BJ (cell line): ENCODE measurements at regions not wholly inside any gene's neighbourhood (a gene's known extent, or its start where the extent isn't known, plus 50 kb on each side); places are given as distances from the start of the nearest gene placed in this dataset.
"Not testable (repeated sequence)": the region's sequence is repeated elsewhere in the genome, so short reads cannot be mapped to it uniquely, and the experiment has no call there.

Source experiments
- CTCF ChIA-PET: fragments of 350-600 bp; formaldehyde crosslinking; extraction: SDS; loops from one replicate; lab custom pipeline; 2021; ENCODE audit warnings: antibody characterized with exemption, inconsistent platforms; lab: Yijun Ruan, JAX
- POLR2A ChIA-PET: fragments of 300-600 bp; sonication (Branson Sonifier 250); formaldehyde crosslinking; extraction: SDS; loops from one replicate; lab custom pipeline; 2021; ENCODE audit warnings: antibody characterized with exemption; lab: Charles Lee
- DNase-seq: peaks from one replicate; pipeline ENCODE4 v3.0.0-alpha.2; 2011; ENCODE audit warnings: low read depth
- H3K27me3 ChIP-seq: 2 replicates; pipeline ENCODE4 v1.6.0; 2011; ENCODE audit warnings: low read length; ENCODE audit not compliant: control insufficient read depth, insufficient read depth
- H3K36me3 ChIP-seq: 2 replicates; pipeline ENCODE4 v1.5.1; 2011; ENCODE audit warnings: low read length; ENCODE audit not compliant: control insufficient read depth, insufficient read depth
- H3K4me3 ChIP-seq: 2 replicates; pipeline ENCODE4 v1.5.1; 2011; ENCODE audit warnings: low read depth, mild to moderate bottlenecking, control low read depth, low read length

DNA sequence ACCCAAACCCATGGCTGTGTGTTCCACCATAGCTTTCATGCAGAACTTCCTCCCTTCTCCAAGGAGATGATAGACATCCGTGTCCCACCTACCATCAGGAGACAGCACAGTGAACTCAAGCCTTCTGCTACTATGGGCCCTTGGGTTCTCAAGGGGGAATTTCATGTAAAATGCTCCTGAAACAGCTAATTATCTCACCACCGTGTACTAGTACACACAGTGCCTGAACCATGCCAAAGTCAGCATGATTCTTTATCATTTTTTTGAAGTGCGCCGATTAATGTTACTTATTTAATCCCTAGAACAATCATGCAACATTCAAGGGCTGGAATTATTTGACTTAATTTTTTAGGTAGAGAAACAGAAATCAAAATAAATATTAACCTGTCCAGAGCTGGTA lies 147.2 kb downstream of the PPIAL4A start:
- CTCF ChIA-PET, H3K27me3 ChIP-seq, POLR2A ChIA-PET, H3K36me3 ChIP-seq, H3K4me3 ChIP-seq, DNase-seq: not testable (repeated sequence)

- POLR2A ChIA-PET, H3K4me3 ChIP-seq, H3K27me3 ChIP-seq, H3K36me3 ChIP-seq, DNase-seq, CTCF ChIA-PET: not testable (repeated sequence)
These were observed 143.2 kb downstream of the FAM72B start for GRCh38 chr1:121040974-121041373.

DNA sequence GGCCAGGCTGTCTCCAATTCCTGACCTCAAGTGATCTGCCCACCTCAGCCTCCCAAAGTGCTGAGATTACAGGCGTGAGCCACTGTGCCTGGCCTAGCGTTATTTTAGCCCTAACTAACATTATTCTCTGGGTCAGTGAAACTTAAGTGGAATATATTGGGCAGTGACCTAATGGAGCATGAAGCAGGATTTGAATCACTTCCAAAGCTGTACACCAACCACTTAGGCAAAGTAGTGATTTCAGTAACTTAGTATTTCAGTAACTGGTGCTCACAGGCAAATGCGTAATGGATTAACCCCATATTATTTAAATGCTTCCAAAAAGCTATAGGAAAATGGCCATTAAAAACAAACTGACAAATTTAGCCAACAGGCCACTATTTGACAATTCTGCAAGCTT lies 142.6 kb downstream of the FAM72B start:
- H3K27me3 ChIP-seq, DNase-seq, H3K4me3 ChIP-seq, POLR2A ChIA-PET, CTCF ChIA-PET, H3K36me3 ChIP-seq: not testable (repeated sequence)

DNA sequence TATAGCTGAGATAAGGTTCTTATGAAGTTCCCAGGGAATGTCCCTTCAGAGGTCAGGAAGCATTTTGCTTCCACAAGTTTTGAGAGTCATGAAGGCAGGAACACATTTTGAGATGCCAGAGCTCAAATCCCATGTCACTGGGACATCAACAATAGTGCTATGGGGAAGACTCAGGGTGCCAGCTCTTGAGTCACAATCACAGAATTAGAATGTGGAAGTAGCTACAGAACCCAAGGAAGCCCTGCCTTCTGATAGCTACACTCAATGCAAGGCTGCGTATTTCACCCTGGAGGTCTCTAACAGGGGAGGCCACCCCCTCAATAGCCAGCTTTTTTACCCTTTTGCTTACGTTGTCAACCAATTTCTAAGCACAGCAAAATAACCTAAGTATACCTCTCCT lies 141.3 kb downstream of the FAM72B start:
- DNase-seq, CTCF ChIA-PET, POLR2A ChIA-PET, H3K36me3 ChIP-seq, H3K27me3 ChIP-seq, H3K4me3 ChIP-seq: not testable (repeated sequence)

GRCh38 chr1:121048293-121048752 lies 135.8 kb downstream of the FAM72B start:
- POLR2A ChIA-PET, result not testable (repeated sequence)

GRCh38 chr1:121048769-121049443 lies 135.2 kb downstream of the FAM72B start:
- DNase-seq, CTCF ChIA-PET, POLR2A ChIA-PET: not testable (repeated sequence)

More at GRCh38 chr1:121048293-121048752, 135.8 kb downstream of the FAM72B start:
- H3K27me3 ChIP-seq, CTCF ChIA-PET, DNase-seq, H3K4me3 ChIP-seq, H3K36me3 ChIP-seq: not testable (repeated sequence)

GRCh38 chr1:121050097-121050496 lies 134.0 kb downstream of the FAM72B start:
- POLR2A ChIA-PET, H3K27me3 ChIP-seq, H3K4me3 ChIP-seq, CTCF ChIA-PET, H3K36me3 ChIP-seq, DNase-seq: not testable (repeated sequence)

More at GRCh38 chr1:121048769-121049443, 135.2 kb downstream of the FAM72B start:
- H3K27me3 ChIP-seq, H3K4me3 ChIP-seq, H3K36me3 ChIP-seq: not testable (repeated sequence)

DNA sequence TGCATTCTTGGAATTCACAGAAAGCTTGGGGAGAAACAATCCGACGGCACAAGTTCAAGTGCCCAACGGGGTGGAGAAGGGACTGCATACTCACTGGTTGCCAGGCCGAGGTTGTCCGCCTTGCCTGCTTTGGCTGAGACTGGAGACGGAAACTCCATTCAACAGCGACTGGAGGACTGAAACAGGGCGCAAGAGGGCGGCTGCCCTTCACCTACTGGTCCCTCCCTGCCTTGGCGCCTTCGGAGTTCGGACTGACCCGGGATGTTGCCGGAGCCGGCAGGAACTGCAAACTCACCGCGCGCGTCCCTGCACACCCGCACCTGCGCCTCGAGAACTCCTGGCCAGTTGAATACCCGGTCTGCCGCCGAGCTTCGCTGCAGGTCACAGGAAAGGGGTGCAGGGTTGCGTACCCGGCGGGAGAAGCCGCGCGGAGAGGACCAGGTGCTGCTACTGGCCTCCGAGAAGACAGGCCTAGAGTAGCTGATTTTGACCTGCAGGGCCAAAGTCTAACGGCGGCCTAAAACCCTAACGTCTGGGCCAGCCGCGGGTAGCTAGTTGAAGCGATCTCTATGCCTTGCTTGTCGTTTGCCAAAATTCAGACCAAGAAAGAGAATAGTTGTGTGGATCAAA lies 132.9 kb downstream of the FAM72B start:
- H3K36me3 ChIP-seq, CTCF ChIA-PET, DNase-seq, POLR2A ChIA-PET, H3K4me3 ChIP-seq, H3K27me3 ChIP-seq: not testable (repeated sequence)

GRCh38 chr1:121052081-121052660 lies 132.0 kb downstream of the FAM72B start:
- H3K4me3 ChIP-seq, DNase-seq, H3K36me3 ChIP-seq, H3K27me3 ChIP-seq, POLR2A ChIA-PET, CTCF ChIA-PET: not testable (repeated sequence)

DNA sequence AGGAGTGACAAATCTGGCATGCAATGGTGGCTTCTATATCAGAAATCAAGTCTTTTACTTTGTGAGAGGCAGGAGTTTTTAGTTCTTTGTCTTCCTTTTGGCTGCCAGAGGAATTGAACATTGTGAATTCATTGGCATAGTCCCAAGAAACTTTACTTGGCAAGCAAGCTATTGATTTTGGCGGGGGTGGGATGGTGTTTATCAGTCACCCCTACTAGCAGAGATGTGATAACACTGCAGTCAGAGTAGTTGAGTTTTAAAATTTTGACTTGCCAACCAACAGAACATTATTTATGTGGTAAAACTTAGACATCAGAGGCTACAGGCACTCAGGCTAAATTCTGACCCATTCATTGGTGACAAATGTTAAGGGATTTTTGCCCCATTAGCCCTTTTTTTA lies 129.2 kb downstream of the FAM72B start:
- H3K27me3 ChIP-seq, DNase-seq, H3K4me3 ChIP-seq, CTCF ChIA-PET, H3K36me3 ChIP-seq, POLR2A ChIA-PET: not testable (repeated sequence)

DNA sequence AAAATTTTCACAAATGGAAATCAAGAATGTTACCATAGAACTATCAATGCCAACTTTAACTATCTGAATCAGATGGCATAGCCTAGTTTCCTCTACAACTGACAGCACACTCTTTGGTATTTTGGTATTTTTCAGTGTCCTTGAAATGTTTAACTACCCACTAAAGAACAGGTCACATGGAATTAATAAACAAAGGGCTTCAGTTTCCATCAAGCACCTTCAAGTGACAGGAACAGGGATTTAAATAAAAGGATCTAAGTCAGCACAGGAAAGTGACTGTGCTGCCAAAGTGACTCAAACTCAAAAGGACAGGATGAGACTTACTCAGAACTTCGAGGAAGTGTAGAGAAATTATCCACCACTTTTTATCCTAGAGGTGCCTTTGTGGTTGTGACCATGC lies 117.2 kb downstream of the FAM72B start:
- CTCF ChIA-PET, DNase-seq, H3K27me3 ChIP-seq, POLR2A ChIA-PET, H3K4me3 ChIP-seq, H3K36me3 ChIP-seq: not testable (repeated sequence)

GRCh38 chr1:121068738-121069499 lies 115.2 kb downstream of the FAM72B start:
- DNase-seq, H3K27me3 ChIP-seq, CTCF ChIA-PET, H3K4me3 ChIP-seq, POLR2A ChIA-PET, H3K36me3 ChIP-seq: not testable (repeated sequence)
